ENCODE measurements at regions not wholly inside any gene's neighbourhood (a gene's known extent, or its start where the extent isn't known, plus 50 kb on each side); places are given as distances from the start of the nearest gene placed in this dataset.
A peak's percentile ranks its signal among the peaks of the same experiment; 100 is the strongest.

DNA sequence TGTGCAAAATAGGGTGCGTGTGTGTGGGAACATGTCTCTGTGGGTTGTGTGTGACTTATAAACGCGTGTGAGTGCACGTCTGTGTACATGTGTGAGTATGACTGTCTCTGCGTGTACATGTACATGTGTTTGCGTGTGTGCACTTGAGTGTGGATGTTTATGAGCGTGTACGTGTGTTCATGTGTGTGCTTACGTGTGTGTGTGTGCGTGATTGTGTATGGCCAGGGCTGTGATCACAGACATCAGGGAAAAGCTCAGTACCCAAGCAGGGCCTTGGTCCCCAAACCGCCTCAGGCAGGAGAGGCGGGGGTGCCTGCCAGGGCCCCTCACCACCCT is 326.3 kb upstream of the DIO3 start:
- no peak for DNase-seq
- TF ChIP-seq POLR2A (IDR thresholded peaks at IDR 0.05; ENCODE audit: low read length), result no peak
- no peak for TF ChIP-seq GATA1 (IDR thresholded peaks at IDR 0.05; ENCODE audit: low read depth, low read length)

DNA sequence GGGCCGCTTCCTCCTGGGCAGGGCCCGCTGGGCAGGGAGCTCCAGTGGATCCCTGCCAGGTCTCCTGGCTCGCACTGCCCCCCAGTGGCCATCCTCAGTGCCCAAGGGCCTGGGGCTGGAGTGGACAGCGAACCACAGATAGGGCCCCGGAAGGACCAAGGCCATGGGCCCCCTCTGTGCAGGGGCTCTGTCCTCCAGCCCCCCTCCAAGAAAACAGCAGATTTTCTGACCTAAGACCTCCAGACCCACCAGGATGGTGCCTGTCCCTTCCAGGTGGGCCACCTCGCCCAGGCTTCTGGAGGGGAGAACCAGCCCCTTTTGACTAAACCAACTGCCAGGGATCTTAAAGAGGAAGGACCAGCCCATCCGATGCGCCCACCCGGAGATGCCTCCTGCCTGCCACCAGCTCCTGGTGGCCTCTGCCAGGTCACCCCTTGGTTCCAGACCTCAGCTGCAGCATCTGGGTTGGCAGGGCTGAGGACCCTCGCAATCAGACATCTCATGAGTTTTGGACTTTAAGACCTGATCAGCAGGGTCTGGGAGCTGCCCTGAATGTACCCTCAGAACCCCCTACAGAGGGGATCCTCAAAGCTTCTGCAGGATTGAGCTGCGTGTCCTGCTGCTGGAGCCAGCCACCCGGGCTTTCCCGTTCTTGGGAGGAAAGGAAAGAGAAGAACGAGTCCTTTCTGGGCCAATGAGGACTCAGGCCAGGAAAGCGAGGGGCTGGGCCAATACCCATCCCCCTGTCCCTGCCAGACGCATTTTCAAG is 325.8 kb upstream of the DIO3 start:
- TF ChIP-seq GATA1 (IDR thresholded peaks at IDR 0.05; ENCODE audit: low read depth, low read length), result no peak
- no peak for TF ChIP-seq POLR2A (IDR thresholded peaks at IDR 0.05; ENCODE audit: low read length)
- peak; percentile 56 to 66 for DNase-seq

DNA sequence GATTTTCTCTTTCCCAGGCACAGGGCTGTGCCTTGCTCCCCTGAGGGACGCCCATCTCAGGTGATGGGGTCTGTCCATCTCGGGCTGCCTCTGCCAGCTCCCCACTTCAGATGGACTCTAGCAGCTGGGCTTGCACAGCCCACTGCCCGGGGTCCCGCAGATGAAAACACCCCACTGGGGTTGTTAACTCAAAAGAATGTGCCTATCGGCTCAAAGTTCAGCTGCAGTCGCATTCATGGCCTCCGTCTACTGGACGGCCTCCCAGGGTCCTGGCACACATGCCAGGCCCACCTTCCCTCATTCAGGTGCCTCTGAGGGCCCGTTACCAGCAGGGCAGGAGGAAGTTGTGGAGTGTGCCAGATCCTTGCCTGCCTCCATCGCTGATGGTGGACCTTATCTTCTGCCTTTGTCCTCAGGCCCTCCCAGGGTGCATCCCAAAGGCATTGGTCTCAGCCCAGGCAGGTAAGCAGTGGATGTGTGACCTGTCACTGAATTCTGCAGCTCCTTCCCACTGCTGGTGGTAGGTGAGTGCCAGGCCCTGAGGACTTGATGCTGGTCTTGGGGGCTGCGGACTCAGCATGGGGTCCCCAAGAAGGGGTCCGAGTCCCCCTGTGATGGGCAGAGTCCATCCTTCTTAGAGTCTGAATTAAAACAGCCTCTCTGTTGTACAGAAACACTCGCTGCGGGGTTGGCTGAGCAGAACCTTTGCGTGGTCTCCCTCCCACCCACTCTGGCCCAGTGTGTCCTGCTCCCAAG is 324.6 kb upstream of the DIO3 start:
- no peak for DNase-seq
- no peak for TF ChIP-seq POLR2A (IDR thresholded peaks at IDR 0.05; ENCODE audit: low read length)
- TF ChIP-seq GATA1 (IDR thresholded peaks at IDR 0.05; ENCODE audit: low read depth, low read length), result no peak

DNA sequence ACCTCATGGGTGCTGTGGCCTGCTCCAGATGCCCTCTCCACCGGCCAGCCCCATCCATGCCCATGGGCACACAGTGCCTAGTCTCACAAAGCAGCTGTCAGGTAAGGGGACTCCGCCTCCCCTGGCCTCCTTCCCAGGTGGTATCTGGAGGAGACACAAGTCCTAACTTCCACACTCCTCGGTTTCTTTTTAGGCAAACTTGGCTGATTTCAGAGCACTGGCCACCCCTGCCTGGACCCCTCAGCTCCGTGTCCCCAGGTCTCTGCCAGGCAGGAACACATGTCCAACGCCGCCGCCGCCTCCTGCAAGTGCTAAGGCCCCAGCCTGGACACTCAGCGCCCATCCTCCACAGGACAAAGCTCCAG is 324.1 kb upstream of the DIO3 start:
- TF ChIP-seq POLR2A (IDR thresholded peaks at IDR 0.05; ENCODE audit: low read length) (no peak), GATA1 (IDR thresholded peaks at IDR 0.05; ENCODE audit: low read depth, low read length) (no peak)
- no peak for DNase-seq

DNA sequence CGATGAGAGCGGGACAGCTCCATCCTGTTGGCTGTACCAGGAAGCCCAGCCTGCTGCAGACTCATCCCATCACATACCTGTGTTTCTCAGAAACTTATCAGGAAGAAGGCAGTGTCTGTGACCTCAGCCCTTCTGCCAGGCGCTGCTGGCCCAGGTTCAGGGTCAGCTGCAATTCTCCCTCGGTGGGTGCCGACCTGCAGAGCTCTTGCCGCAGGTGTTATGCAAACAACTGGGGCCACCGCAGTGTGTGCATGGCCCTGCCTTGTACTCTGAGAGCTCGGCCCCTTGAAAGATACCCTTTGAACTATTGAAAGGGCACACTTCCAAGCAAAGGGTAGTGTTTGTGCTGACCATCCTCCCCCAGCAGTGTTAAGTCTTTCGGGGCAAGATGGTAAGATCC is 322.2 kb upstream of the DIO3 start:
- no peak for DNase-seq
- TF ChIP-seq POLR2A (IDR thresholded peaks at IDR 0.05; ENCODE audit: low read length), result no peak

DNA sequence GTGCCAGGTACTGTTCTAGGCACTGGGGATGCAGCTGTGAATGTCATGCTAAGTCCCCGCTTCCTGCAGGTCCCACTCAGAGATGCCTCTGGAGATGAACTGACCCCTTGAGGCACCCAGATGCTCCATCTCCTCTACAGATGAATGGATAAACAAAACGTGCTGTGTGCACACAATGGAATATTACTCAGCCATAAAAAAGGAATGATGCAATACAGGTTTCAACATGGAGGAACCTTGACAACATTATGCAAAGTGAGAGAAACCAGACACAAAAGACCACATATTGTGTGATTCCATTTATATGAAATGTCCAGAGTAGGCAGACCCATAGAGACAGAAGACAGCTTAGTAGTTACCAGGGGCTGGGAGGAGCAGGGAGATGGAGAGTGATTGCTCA is 320.1 kb upstream of the DIO3 start:
- no peak for DNase-seq

DNA sequence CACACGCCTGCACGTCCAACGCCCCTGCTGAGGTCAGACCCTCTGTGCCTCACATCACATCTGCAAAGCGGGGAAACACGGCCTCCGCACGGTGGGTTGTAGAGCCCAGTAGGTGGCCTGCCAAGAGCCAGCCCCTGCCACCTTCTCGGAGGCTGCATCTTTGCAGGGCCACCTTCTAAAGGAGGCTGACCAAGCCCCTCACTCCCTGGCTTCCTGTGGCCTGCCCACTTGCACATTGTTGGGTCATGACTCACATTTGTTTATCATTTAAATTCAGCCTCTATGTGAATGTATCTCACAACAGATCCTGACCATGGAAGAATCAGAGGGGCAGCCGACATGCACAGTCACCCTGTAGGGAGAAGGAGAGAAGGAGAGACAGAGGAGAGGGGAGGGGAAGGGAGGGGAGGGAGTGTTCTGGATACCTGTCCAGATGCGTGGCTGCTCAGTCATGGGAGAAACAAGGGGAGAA is 319.5 kb upstream of the DIO3 start:
- no peak for TF ChIP-seq POLR2A (IDR thresholded peaks at IDR 0.05; ENCODE audit: low read length)
- DNase-seq, result no peak

More for the DNA sequence above, 320.1 kb upstream of the DIO3 start:
- TF ChIP-seq GATA1 (IDR thresholded peaks at IDR 0.05; ENCODE audit: low read depth, low read length) (no peak), POLR2A (IDR thresholded peaks at IDR 0.05; ENCODE audit: low read length) (no peak)

DNA sequence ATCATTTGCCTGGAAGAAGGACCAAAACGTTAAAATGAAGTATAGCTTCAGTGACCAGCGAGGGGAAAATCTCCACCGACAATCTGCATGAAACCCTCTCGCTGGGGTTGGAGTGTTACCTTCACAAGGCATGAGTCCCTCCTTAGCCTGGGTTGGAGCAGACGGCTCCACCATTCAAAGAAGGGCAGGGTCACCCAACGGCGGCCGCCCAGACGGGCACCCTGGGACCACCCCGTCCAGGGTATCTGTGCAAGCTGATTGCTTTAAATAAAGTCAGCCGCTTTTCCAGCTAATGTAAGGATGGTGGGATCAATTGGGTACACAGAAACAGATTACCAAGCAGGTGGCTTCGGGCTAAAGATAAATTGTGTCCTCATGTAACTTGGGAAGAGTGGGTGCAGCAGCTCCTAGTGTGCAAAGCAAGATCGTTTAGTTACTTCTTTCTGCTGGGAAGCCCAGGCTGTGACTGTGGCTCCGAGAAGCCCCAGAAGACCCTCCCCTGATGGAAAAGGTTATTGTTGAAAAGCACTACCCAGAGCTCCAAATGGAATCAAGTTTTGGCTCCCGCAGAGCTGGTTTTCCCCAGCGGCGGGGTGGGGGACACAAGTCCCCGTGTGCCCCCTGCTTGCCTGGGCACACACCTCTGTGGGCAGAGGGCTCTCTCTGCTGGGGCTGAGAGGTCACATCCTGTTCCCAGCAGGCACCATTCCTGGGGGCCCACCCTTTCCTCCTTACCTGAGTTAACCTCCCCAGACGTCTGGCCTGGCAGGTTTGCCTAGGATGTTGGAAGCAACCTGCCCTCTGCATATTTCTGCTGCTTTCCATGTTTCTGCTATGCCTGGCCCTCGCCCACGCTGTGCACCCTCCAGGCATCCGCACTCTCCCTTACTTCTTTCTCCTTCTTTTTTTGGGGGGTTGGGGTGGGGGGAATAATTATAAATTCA is 318.6 kb upstream of the DIO3 start:
- DNase-seq, result no peak
- TF ChIP-seq GATA1 (IDR thresholded peaks at IDR 0.05; ENCODE audit: low read depth, low read length) (no peak), POLR2A (IDR thresholded peaks at IDR 0.05; ENCODE audit: low read length) (no peak)

DNA sequence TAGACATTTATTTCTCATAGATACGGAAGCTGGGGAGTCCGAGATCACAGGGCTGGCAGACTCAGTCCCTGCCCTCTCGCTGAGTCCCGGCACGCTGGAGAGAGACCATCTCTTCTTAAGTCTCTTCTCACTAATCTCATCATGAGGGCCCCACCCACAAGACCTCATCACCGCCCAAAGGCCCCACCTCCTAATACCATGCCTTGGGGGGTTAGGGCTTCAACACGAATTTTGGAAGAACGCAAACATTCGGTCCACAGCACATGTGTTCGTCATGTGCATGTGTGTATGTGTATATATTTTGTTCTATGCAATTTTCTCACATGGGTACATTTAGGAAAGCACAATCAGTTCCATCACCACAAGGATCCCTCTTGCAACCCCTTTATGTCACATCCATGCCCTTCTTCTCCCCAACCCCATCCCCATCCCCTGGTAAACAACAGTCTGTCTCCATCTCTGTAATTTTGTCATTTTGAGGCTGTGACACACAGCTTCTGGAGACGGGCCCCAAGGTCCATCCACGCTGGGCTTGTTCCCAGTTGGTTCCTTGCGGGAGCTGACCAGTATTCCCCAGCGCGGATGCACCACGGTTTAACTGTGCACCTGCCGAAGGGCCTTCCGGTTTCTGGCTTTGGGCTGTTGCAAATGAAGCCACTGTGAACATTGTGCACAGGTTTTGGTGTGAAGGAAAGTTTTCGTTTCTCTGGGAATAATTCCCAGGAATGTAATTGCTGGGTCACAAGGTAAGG is 317.5 kb upstream of the DIO3 start:
- DNase-seq, result no peak
- TF ChIP-seq POLR2A (IDR thresholded peaks at IDR 0.05; ENCODE audit: low read length) (no peak), GATA1 (IDR thresholded peaks at IDR 0.05; ENCODE audit: low read depth, low read length) (no peak)

DNA sequence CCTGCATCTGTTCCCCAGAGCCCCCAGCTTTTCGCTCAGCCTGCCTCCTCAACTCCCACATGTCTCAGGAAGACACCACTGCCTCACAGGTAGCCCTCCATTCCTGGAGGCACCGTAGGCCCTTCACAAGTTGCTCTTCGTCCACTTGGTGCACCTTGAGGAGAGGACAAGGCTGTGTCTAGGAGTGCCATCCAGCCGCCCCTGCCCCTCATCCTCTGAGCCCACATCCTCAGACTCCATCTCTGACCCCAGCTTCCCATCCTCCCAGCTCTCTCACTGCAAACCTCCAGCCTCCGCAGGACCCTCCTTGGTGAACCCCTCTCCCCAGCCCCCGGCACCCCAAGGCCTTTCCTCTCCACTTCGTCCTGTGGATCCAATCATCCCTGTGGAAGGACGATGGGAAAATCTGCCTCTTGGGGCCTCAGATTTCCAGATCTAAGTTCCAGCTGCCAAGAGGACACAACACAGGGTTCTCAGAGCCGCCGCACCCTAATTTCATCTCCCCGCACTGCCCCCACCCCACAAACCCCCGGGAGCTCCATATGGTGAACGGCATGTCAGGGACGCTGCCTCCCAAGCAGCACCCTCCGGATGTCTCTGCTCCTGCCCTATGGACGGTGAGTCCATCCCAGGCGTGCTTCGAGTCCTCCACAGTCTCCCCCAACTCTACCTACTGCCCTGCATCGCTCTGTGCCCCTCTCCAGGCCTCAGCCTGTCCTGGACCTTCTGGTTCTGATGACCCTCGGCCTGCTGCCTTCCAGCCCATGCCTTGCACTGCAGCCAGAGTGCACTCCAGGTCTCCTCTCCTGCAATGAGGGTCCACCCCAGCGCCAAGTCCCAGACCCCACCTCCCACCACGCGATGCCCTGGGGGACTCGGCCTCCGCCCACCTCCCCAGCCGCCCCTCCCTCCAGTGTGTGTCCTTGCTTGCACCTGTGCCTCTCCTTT is 314.1 kb upstream of the DIO3 start:
- TF ChIP-seq GATA1 (IDR thresholded peaks at IDR 0.05; ENCODE audit: low read depth, low read length) (no peak), POLR2A (IDR thresholded peaks at IDR 0.05; ENCODE audit: low read length) (no peak)
- DNase-seq, result no peak

DNA sequence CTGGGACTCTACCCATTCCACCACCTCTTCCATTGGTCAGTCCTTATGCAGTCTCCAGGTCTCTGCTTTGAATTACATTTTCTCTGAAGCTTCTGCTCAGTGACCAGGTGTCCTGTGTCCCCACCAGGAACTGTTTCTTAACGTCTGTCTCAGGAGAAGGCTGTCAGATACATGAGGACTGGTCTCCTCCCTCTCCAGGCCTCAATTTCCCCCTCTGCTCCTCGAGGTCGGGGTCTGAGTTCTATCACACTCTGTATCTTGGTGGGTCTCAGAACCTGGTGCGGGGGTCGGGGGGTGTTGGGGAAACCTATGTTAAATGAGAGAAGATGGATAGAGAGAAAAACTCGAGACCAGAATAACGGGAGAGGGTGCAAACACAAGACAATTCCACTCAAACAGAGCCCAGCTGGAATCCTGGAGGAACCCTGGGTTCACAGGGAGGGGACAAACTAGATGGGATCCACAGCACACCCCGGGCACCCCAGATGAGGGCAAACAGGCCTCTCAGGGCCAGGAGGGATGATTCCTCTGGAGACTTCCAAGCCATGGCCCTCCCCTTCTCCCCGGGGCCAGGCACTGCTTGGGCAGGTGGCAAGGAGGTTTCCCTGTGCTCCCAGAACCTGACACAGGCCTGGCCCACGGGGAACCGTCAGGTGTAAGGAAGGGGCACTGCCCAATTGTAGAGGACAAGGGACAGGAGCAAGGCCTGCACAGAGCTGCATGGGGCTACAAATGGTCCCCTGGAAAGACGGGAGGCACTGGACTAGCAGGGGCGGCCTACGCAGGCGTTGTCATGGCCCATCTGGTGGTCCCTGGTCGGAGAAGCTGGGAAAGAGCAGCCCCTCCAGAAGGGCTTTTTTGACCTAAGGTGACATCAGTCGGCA is 313.2 kb upstream of the DIO3 start:
- TF ChIP-seq GATA1 (IDR thresholded peaks at IDR 0.05; ENCODE audit: low read depth, low read length), result no peak
- no peak for DNase-seq
